DOHH2 (cell line): ENCODE measurements at regions not wholly inside any gene's neighbourhood (a gene's known extent, or its start where the extent isn't known, plus 50 kb on each side); places are given as distances from the start of the nearest gene placed in this dataset.

Experiments used
- H3F3A ChIP-seq: fragments of 200-600 bp; sonication (generic), shearing (Covaris generic); 2 replicates; pipeline ENCODE4 v1.6.0; 2016; ENCODE audit warnings: antibody characterized with exemption, mild to moderate bottlenecking; ENCODE audit not compliant: control insufficient read depth, insufficient read depth
- H3K27ac ChIP-seq: fragments of 200-600 bp; sonication (generic); 2 replicates; pipeline ENCODE4 v1.5.1; 2014; ENCODE audit warnings: low read depth, mild to moderate bottlenecking, low read length, moderate library complexity
- H3K27me3 ChIP-seq: fragments of 200-600 bp; sonication (generic); 2 replicates; pipeline ENCODE4 v1.6.1; 2014; ENCODE audit warnings: mild to moderate bottlenecking, low read length, mixed read lengths; ENCODE audit not compliant: control insufficient read depth
- H3K36me3 ChIP-seq: fragments of 200-600 bp; sonication (generic); 2 replicates; pipeline ENCODE4 v1.6.1; 2014; ENCODE audit warnings: mild to moderate bottlenecking, low read length, moderate library complexity, mixed read lengths; ENCODE audit not compliant: control insufficient read depth
- H3K4me1 ChIP-seq: fragments of 200-600 bp; sonication (generic); 2 replicates; pipeline ENCODE4 v1.6.1; 2014; ENCODE audit warnings: mild to moderate bottlenecking, low read length, mixed read lengths; ENCODE audit not compliant: control insufficient read depth
- H3K4me2 ChIP-seq: fragments of 200-600 bp; sonication (generic); 2 replicates; pipeline ENCODE4 v1.6.0; 2014; ENCODE audit warnings: mild to moderate bottlenecking, low read length, moderate library complexity
- H3K4me3 ChIP-seq: fragments of 200-600 bp; sonication (generic); 2 replicates; pipeline ENCODE4 v1.5.1; 2014; ENCODE audit warnings: mild to moderate bottlenecking, low read length, mixed read lengths
- H3K79me2 ChIP-seq: fragments of 200-600 bp; sonication (generic); 2 replicates; pipeline ENCODE4 v1.6.1; 2014; ENCODE audit warnings: mild to moderate bottlenecking, low read length, mixed read lengths; ENCODE audit not compliant: control insufficient read depth
- H3K9me2 ChIP-seq: fragments of 200-600 bp; sonication (generic); replicated peaks from 2 replicates; pipeline ENCODE4 v1.6.1; 2014; ENCODE audit warnings: mild to moderate bottlenecking, low read length, mixed read lengths; ENCODE audit not compliant: control insufficient read depth
- H3K9me3 ChIP-seq: fragments of 200-600 bp; sonication (generic); 2 replicates; pipeline ENCODE4 v1.6.1; 2014; ENCODE audit warnings: antibody characterized with exemption, low read length, mixed read lengths; ENCODE audit not compliant: control insufficient read depth, insufficient read depth
- H4K20me1 ChIP-seq: fragments of 200-600 bp; sonication (generic); 2 replicates; pipeline ENCODE4 v1.6.0; 2014; ENCODE audit warnings: low read depth, mild to moderate bottlenecking, antibody characterized with exemption, low read length, moderate library complexity; ENCODE audit not compliant: control insufficient read depth, insufficient read depth
- CTCF ChIP-seq: fragments of 200-600 bp; sonication (generic); IDR thresholded peaks from one replicate; pipeline ENCODE4 v1.5.1; 2014; ENCODE audit warnings: antibody characterized with exemption, mild to moderate bottlenecking, low read depth, low read length; ENCODE audit not compliant: poor library complexity, severe bottlenecking
- EZH2phosphoT487 ChIP-seq: fragments of 200-600 bp; sonication (generic); IDR thresholded peaks from 2 replicates; pipeline ENCODE4 v1.6.1; 2017; ENCODE audit warnings: borderline replicate concordance, mild to moderate bottlenecking, antibody characterized with exemption, low read length, moderate library complexity, mixed read lengths

- Histone ChIP-seq H3K9me3 (no peaks in the 10 kb centered on the region; the same call in none of the 2 replicates), H3K4me2 (no peak overlapping the region), H3K27ac (no peak overlapping the region), H3F3A (no peaks in the 10 kb centered on the region), H3K79me2 (no peaks in the 10 kb centered on the region), H3K27me3 (no peaks in the 10 kb centered on the region), H4K20me1 (no peaks in the 10 kb centered on the region), H3K36me3 (no peaks in the 10 kb centered on the region), H3K4me1 (no peaks in the 10 kb centered on the region), H3K4me3 (no peak overlapping the region), H3K9me2 (no peaks in the 10 kb centered on the region)
- TF ChIP-seq EZH2phosphoT487 (no peak), CTCF (no peak)
These were observed 539.2 kb downstream of the MIAT start for GRCh38 chr22:27196606-27197005.

- no peaks in the 10 kb centered on the region for H3K4me1 ChIP-seq
- no peaks in the 10 kb centered on the region for H3K36me3 ChIP-seq
- H3K27me3 ChIP-seq = no peaks in the 10 kb centered on the region
- H3F3A ChIP-seq = no peaks in the 10 kb centered on the region
- no peaks in the 10 kb centered on the region for H4K20me1 ChIP-seq
- H3K4me3 ChIP-seq = no peak overlapping the region
- no peak overlapping the region for H3K4me2 ChIP-seq
- no peaks in the 10 kb centered on the region for H3K79me2 ChIP-seq
- TF ChIP-seq CTCF = no peak
- no peak for TF ChIP-seq EZH2phosphoT487
- H3K9me3 ChIP-seq = no peaks in the 10 kb centered on the region; the same call in none of the 2 replicates
- H3K9me2 ChIP-seq = no peaks in the 10 kb centered on the region
- no peak overlapping the region for H3K27ac ChIP-seq
These were observed 539.7 kb downstream of the MIAT start for GRCh38 chr22:27197052-27197451.

- Histone ChIP-seq H3K36me3 (no peaks in the 10 kb centered on the region), H3K9me3 (no peaks in the 10 kb centered on the region; the same call in none of the 2 replicates), H4K20me1 (no peaks in the 10 kb centered on the region), H3K4me2 (no peak overlapping the region), H3K27ac (no peak overlapping the region), H3K4me1 (no peaks in the 10 kb centered on the region), H3F3A (no peaks in the 10 kb centered on the region), H3K27me3 (no peaks in the 10 kb centered on the region), H3K79me2 (no peaks in the 10 kb centered on the region), H3K4me3 (no peak overlapping the region), H3K9me2 (no peaks in the 10 kb centered on the region)
- TF ChIP-seq EZH2phosphoT487 (no peak), CTCF (no peak)
These were observed 540.2 kb downstream of the MIAT start for GRCh38 chr22:27197618-27198017.
